ENCODE measurements at regions not wholly inside any gene's neighbourhood (a gene's known extent, or its start where the extent isn't known, plus 50 kb on each side); places are given as distances from the start of the nearest gene placed in this dataset.

DNA sequence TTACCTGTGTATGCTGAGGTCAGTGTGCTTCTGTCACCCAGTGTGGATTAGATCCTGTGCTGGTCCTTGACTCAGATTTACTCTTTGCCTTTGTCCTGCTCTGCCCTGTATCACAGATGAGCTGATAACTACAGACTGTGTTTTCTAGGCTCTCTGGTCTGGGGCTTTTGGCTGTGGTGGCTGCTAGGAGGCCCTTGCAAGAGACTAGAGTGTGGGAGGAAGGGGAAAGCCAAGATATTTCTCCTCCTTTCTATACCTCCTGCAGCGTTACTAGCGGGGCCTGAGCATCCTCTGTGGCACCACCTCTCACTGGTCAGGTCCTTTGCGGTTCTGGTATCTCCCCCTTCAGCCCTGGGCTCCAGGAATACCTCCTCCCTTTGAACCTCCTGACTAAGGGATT is 282.3 kb upstream of the TBC1D5 start:
- no peak for DNase-seq (ENCODE audit: low read depth in 1 of 2, low spot score in 1 of 2)
- Histone ChIP-seq H3K4me3 (replicated peaks; ENCODE audit: insufficient read depth, low read length) (no peak overlapping the region), H3K27me3 (ENCODE audit: insufficient read depth, poor library complexity, severe bottlenecking) (no peaks in the 10 kb centered on the region), H3K27ac (replicated peaks) (no peak overlapping the region)
- no peak for TF ChIP-seq GABPA (IDR thresholded peaks at IDR 0.05; ENCODE audit: low read depth)
- TF ChIP-seq, protein P1, sequence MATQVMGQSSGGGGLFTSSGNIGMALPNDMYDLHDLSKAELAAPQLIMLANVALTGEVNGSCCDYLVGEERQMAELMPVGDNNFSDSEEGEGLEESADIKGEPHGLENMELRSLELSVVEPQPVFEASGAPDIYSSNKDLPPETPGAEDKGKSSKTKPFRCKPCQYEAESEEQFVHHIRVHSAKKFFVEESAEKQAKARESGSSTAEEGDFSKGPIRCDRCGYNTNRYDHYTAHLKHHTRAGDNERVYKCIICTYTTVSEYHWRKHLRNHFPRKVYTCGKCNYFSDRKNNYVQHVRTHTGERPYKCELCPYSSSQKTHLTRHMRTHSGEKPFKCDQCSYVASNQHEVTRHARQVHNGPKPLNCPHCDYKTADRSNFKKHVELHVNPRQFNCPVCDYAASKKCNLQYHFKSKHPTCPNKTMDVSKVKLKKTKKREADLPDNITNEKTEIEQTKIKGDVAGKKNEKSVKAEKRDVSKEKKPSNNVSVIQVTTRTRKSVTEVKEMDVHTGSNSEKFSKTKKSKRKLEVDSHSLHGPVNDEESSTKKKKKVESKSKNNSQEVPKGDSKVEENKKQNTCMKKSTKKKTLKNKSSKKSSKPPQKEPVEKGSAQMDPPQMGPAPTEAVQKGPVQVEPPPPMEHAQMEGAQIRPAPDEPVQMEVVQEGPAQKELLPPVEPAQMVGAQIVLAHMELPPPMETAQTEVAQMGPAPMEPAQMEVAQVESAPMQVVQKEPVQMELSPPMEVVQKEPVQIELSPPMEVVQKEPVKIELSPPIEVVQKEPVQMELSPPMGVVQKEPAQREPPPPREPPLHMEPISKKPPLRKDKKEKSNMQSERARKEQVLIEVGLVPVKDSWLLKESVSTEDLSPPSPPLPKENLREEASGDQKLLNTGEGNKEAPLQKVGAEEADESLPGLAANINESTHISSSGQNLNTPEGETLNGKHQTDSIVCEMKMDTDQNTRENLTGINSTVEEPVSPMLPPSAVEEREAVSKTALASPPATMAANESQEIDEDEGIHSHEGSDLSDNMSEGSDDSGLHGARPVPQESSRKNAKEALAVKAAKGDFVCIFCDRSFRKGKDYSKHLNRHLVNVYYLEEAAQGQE (IDR thresholded peaks at IDR 0.05; ENCODE audit: insufficient replicate concordance, low read depth), result no peak

DNA sequence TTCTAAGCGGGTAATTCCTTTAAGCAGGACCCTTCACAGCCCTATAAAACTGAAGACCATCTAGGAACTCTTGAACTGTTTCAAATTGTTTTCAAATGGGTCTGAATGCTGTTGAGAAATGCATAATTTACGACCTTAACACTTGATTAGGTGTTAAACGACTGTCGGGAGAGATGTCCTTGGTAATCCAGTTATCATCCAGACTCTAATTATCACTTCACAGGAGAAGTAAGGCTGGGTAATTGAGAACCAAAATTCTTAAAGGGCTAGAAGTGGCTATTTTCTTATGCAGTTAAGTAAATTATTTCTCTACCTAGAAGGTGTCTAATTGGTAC is 276.7 kb upstream of the TBC1D5 start:
- H3K27ac ChIP-seq (replicated peaks), result no peak overlapping the region
- TF ChIP-seq, protein P1 (IDR thresholded peaks at IDR 0.05; ENCODE audit: insufficient replicate concordance, low read depth), result no peak
- TF ChIP-seq SPI1 (IDR thresholded peaks at IDR 0.05; ENCODE audit: borderline replicate concordance, low read depth) (no peak), POLR2AphosphoS5 (IDR thresholded peaks at IDR 0.05; ENCODE audit: low read depth) (no peak)
- H3K27me3 ChIP-seq (ENCODE audit: insufficient read depth, poor library complexity, severe bottlenecking), result no peaks in the 10 kb centered on the region
- DNase-seq (ENCODE audit: low read depth in 1 of 2, low spot score in 1 of 2), result no peak
- no peak overlapping the region for H3K4me3 ChIP-seq (replicated peaks; ENCODE audit: insufficient read depth, low read length)

DNA sequence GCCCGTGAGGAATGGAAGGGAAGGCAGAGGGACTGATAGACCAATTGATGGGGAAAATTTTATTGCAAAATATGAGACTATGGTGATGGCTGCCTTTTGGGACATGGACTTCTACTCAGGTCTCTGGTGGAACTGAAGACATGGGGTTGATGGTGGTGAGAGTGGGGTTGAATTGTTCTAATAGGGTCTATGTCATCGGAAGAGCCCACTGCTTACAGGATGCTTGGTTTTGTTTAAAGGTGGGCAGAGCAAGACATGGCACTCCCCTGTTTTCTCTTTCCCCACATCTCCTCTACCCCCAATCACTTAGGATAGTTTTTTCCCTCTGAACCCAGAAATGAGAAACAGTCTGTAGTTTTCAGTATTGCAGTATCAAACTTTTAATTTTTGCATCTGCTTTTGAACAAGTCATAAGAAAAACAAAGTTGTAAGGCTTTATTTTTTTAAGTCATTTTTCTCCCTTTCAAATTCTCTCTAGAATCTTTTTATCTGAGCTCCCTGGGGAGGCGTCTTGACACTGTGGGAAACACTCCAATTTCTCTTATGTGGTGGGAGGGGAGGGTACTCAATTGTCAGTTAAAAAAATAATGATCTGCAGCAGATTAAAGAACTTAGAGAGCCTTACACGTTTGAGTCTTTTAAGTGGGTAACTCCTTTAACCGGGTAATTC is 276.2 kb upstream of the TBC1D5 start:
- TF ChIP-seq, protein P2, sequence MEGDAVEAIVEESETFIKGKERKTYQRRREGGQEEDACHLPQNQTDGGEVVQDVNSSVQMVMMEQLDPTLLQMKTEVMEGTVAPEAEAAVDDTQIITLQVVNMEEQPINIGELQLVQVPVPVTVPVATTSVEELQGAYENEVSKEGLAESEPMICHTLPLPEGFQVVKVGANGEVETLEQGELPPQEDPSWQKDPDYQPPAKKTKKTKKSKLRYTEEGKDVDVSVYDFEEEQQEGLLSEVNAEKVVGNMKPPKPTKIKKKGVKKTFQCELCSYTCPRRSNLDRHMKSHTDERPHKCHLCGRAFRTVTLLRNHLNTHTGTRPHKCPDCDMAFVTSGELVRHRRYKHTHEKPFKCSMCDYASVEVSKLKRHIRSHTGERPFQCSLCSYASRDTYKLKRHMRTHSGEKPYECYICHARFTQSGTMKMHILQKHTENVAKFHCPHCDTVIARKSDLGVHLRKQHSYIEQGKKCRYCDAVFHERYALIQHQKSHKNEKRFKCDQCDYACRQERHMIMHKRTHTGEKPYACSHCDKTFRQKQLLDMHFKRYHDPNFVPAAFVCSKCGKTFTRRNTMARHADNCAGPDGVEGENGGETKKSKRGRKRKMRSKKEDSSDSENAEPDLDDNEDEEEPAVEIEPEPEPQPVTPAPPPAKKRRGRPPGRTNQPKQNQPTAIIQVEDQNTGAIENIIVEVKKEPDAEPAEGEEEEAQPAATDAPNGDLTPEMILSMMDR (IDR thresholded peaks at IDR 0.05; ENCODE audit: insufficient read depth, low read length), result no peak
- TF ChIP-seq SPI1 (IDR thresholded peaks at IDR 0.05; ENCODE audit: borderline replicate concordance, low read depth) (no peak), POLR2AphosphoS5 (IDR thresholded peaks at IDR 0.05; ENCODE audit: low read depth) (no peak), GABPA (IDR thresholded peaks at IDR 0.05; ENCODE audit: low read depth) (no peak)
- TF ChIP-seq, protein P1 (IDR thresholded peaks at IDR 0.05; ENCODE audit: insufficient replicate concordance, low read depth), result no peak
- H3K27ac ChIP-seq (replicated peaks), result no peak overlapping the region
- no peak overlapping the region for H3K4me3 ChIP-seq (replicated peaks; ENCODE audit: insufficient read depth, low read length)
- DNase-seq (ENCODE audit: low read depth in 1 of 2, low spot score in 1 of 2), result no peak
- no peaks in the 10 kb centered on the region for H3K27me3 ChIP-seq (ENCODE audit: insufficient read depth, poor library complexity, severe bottlenecking)

DNA sequence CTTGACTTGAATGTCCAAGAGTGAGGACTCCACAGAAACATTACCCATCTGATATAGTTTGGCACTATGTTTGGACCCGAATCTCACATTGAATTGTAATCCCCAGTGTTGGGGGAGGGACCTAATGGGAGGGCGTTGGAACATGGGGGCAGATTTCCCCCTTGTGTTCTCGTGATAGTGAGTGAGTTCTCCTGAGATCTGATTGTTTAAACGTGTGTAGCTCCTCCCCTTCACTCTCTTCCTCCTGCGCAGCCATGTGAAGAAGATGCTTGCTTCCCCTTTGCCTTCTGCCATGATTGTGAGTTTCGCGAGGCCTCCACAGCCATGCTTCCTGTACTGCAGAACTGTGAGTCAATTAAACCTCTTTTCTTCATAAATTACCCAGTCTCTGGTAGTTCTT is 273.9 kb upstream of the TBC1D5 start:
- no peaks in the 10 kb centered on the region for H3K27me3 ChIP-seq (ENCODE audit: insufficient read depth, poor library complexity, severe bottlenecking)
- TF ChIP-seq SPI1 (IDR thresholded peaks at IDR 0.05; ENCODE audit: borderline replicate concordance, low read depth), result no peak
- TF ChIP-seq GABPA (IDR thresholded peaks at IDR 0.05; ENCODE audit: low read depth), result no peak
- TF ChIP-seq, protein P2 (IDR thresholded peaks at IDR 0.05; ENCODE audit: insufficient read depth, low read length), result no peak
- TF ChIP-seq, protein P1 (IDR thresholded peaks at IDR 0.05; ENCODE audit: insufficient replicate concordance, low read depth), result no peak
- no peak for TF ChIP-seq POLR2AphosphoS5 (IDR thresholded peaks at IDR 0.05; ENCODE audit: low read depth)
- H3K4me3 ChIP-seq (replicated peaks; ENCODE audit: insufficient read depth, low read length), result no peak overlapping the region
- no peak overlapping the region for H3K27ac ChIP-seq (replicated peaks)
- DNase-seq (ENCODE audit: low read depth in 1 of 2, low spot score in 1 of 2), result no peak

Data from HL-60 (cell line).